H9 (cell line): ENCODE measurements at regions not wholly inside any gene's neighbourhood (a gene's known extent, or its start where the extent isn't known, plus 50 kb on each side); places are given as distances from the start of the nearest gene placed in this dataset.
"Not testable (repeated sequence)": the region's sequence is repeated elsewhere in the genome, so short reads cannot be mapped to it uniquely, and the experiment has no call there.

Experiments
- DNase-seq: peaks from one replicate; pipeline ENCODE4 v3.0.0-alpha.2; 2017
- H2AFZ ChIP-seq: one replicate; pipeline ENCODE4 v1.6.1; 2013; ENCODE audit warnings: mild to moderate bottlenecking, low read length, control low read depth, moderate library complexity
- H2AK5ac ChIP-seq: 2 replicates; pipeline ENCODE4 v1.6.1; 2013; ENCODE audit warnings: low read length, control low read depth, mixed read lengths; ENCODE audit not compliant: insufficient read length
- H2BK120ac ChIP-seq: one replicate; pipeline ENCODE4 v1.6.1; 2013; ENCODE audit warnings: low read depth, mild to moderate bottlenecking, low read length, control low read depth, inconsistent platforms; ENCODE audit not compliant: poor library complexity, severe bottlenecking
- H2BK12ac ChIP-seq: 2 replicates; pipeline ENCODE4 v1.6.1; 2013; ENCODE audit warnings: low read length, control low read depth, mixed read lengths, low read depth; ENCODE audit not compliant: insufficient read length
- H2BK15ac ChIP-seq: 2 replicates; pipeline ENCODE4 v1.6.1; 2013; ENCODE audit warnings: low read depth, low read length, control low read depth
- H2BK20ac ChIP-seq: one replicate; pipeline ENCODE4 v1.6.1; 2013; ENCODE audit warnings: low read depth, mild to moderate bottlenecking, low read length, control low read depth, inconsistent platforms; ENCODE audit not compliant: poor library complexity, severe bottlenecking
- H2BK5ac ChIP-seq: 2 replicates; pipeline ENCODE4 v1.6.1; 2013; ENCODE audit warnings: low read length, control low read depth, mixed read lengths; ENCODE audit not compliant: insufficient read length
- H3K14ac ChIP-seq: 2 replicates; pipeline ENCODE4 v1.6.1; 2013; ENCODE audit warnings: low read length, control low read depth; ENCODE audit not compliant: insufficient read depth
- H3K18ac ChIP-seq: 2 replicates; pipeline ENCODE4 v1.6.1; 2013; ENCODE audit warnings: low read depth, mild to moderate bottlenecking, mixed read lengths, low read length, control low read depth; ENCODE audit not compliant: insufficient read length
- H3K23ac ChIP-seq: 2 replicates; pipeline ENCODE4 v1.6.1; 2013; ENCODE audit warnings: low read length, control low read depth, mixed read lengths, low read depth; ENCODE audit not compliant: insufficient read length
- H3K23me2 ChIP-seq: 2 replicates; pipeline ENCODE4 v1.6.1; 2013; ENCODE audit warnings: low read depth, mild to moderate bottlenecking, mixed read lengths, low read length, control low read depth; ENCODE audit not compliant: insufficient read length, poor library complexity, severe bottlenecking
- H3K27ac ChIP-seq: 2 replicates; pipeline ENCODE4 v1.5.1; 2013; ENCODE audit warnings: low read length, control low read depth, mixed read lengths, low read depth; ENCODE audit not compliant: insufficient read length
- H3K27me3 ChIP-seq: 2 replicates; pipeline ENCODE4 v1.6.1; 2013; ENCODE audit warnings: low read length, control low read depth, inconsistent platforms; ENCODE audit not compliant: insufficient read depth
- H3K4ac ChIP-seq: 2 replicates; pipeline ENCODE4 v1.6.1; 2013; ENCODE audit warnings: low read depth, mild to moderate bottlenecking, control low read depth, inconsistent platforms, low read length, moderate library complexity
- H3K4me1 ChIP-seq: 2 replicates; pipeline ENCODE4 v1.6.1; 2013; ENCODE audit warnings: low read length, control low read depth, inconsistent platforms; ENCODE audit not compliant: insufficient read depth
- H3K4me2 ChIP-seq: 2 replicates; pipeline ENCODE4 v1.6.1; 2013; ENCODE audit warnings: low read length, control low read depth, mixed read lengths; ENCODE audit not compliant: insufficient read length, insufficient read depth
- H3K56ac ChIP-seq: 2 replicates; pipeline ENCODE4 v1.6.1; 2013; ENCODE audit warnings: low read depth, mild to moderate bottlenecking, mixed read lengths, low read length, control low read depth; ENCODE audit not compliant: insufficient read length
- H3K79me1 ChIP-seq: 2 replicates; pipeline ENCODE4 v1.6.1; 2013; ENCODE audit warnings: low read depth, mild to moderate bottlenecking, moderate library complexity, low read length, control low read depth, inconsistent platforms; ENCODE audit not compliant: insufficient read depth, poor library complexity, severe bottlenecking
- H3K79me2 ChIP-seq: 2 replicates; pipeline ENCODE4 v1.6.1; 2013; ENCODE audit warnings: low read length, control low read depth, inconsistent platforms; ENCODE audit not compliant: insufficient read depth
- H3K9ac ChIP-seq: 2 replicates; pipeline ENCODE4 v1.6.1; 2013; ENCODE audit warnings: low read length, control low read depth, mixed read lengths; ENCODE audit not compliant: insufficient read length; ENCODE audit errors: extremely low read depth
- H3K9me3 ChIP-seq: one replicate; pipeline ENCODE4 v1.6.1; 2013; ENCODE audit warnings: low read depth, low read length, inconsistent platforms; ENCODE audit not compliant: control insufficient read depth
- H3T11ph ChIP-seq: one replicate; pipeline ENCODE4 v1.6.1; 2013; ENCODE audit warnings: mild to moderate bottlenecking, low read length, control low read depth, inconsistent platforms
- H4K20me1 ChIP-seq: one replicate; pipeline ENCODE4 v1.6.1; 2013; ENCODE audit not compliant: control insufficient read depth, insufficient read length, insufficient read depth
- H4K5ac ChIP-seq: 2 replicates; pipeline ENCODE4 v1.6.1; 2013; ENCODE audit warnings: low read depth, mild to moderate bottlenecking, mixed read lengths, low read length, control low read depth; ENCODE audit not compliant: insufficient read length
- H4K8ac ChIP-seq: replicated peaks from 2 replicates; pipeline ENCODE4 v1.6.1; 2013; ENCODE audit warnings: low read length, control low read depth, mixed read lengths, low read depth; ENCODE audit not compliant: insufficient read length
- H4K91ac ChIP-seq: 2 replicates; pipeline ENCODE4 v1.6.1; 2013; ENCODE audit warnings: low read depth, mild to moderate bottlenecking, moderate library complexity, mixed read lengths, low read length, control low read depth; ENCODE audit not compliant: insufficient read length
- H3K27ac Mint-ChIP-seq, 3 experiments: 2 replicates in 2 of 3; 3 replicates in 1 of 3; pipeline ENCODE4 v1.8.0; 2020 to 2021; ENCODE audit warnings: mixed read lengths in 3 of 3, mild to moderate bottlenecking in 1 of 3, moderate library complexity in 1 of 3
- H3K27me3 Mint-ChIP-seq: 2 replicates; pipeline ENCODE4 v1.8.0; 2021; ENCODE audit warnings: low read depth, mild to moderate bottlenecking, moderate library complexity, mixed read lengths
- H3K36me3 Mint-ChIP-seq, 3 experiments: 2 replicates in 2 of 3; 3 replicates in 1 of 3; pipeline ENCODE4 v1.8.0; 2020 to 2021; ENCODE audit warnings: low read depth in 3 of 3, mixed read lengths in 3 of 3; ENCODE audit not compliant: insufficient read depth in 1 of 3
- H3K4me1 Mint-ChIP-seq, 2 experiments: 2 replicates each; pipeline ENCODE4 v1.8.0; 2020; ENCODE audit warnings: mixed read lengths in 2 of 2
- H3K4me3 Mint-ChIP-seq, 2 experiments: 2 replicates in 1 of 2; 3 replicates in 1 of 2; pipeline ENCODE4 v1.8.0; 2020 to 2021; ENCODE audit warnings: mild to moderate bottlenecking in 2 of 2, mixed read lengths in 2 of 2, moderate library complexity in 1 of 2
- H3K9me3 Mint-ChIP-seq, 2 experiments: 2 replicates in 1 of 2; 3 replicates in 1 of 2; pipeline ENCODE4 v1.8.0; 2020; ENCODE audit warnings: mild to moderate bottlenecking in 2 of 2, mixed read lengths in 2 of 2, moderate library complexity in 1 of 2
- WGBS: extraction: QIAGEN DNeasy Blood & Tissue Kit; methylation state at CpG from one replicate; pipeline ENCODE4 v1.1.7; 2013; ENCODE audit warnings: missing lambda C conversion rate, low lambda C conversion rate, mixed read lengths; ENCODE audit not compliant: insufficient read length; ENCODE audit errors: extremely low coverage; 5-methylcytosine and 5-hydroxymethylcytosine counted together
- TF ChIP-seq, protein P1 (sequence below): fragments of 200-600 bp; sonication (generic); conservative IDR thresholded peaks from 3 replicates; pipeline ENCODE4 v1.8.0; 2021; ENCODE audit warnings: antibody characterized with exemption, mild to moderate bottlenecking

DNA sequence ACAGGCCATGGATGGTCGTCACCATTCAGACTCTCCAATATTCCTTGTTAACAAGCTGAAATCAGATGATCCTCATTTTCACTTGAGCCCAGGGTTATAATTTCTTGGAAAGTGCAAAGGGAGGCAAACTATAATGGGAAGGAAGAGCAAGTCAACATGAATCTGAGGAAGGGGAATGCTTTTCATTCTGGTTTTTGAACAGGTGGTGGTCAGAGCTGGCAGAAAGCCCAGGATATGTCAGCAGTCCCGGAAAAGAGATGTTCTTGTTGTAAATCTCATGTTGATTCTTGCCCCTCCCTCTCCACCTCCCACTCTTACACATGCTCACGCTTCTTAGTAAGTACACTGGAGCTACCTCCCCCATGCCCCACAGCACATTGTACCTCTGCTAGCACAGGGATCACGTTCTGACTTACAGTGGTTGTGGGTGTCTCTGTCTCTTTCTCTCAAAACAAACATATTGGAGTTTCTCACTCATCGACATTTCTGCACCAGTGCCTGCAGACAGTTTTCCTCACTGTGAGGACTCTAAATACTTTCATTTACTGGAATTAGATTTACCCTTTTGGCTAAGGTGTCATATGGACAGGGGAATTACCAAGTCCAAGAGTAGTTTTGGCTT is 77.6 kb downstream of the XCL2 start:
- H2AFZ ChIP-seq, result no peak overlapping the region
- no peak overlapping the region for H3K27ac Mint-ChIP-seq
- peak overlapping the region; percentile 59 for H4K5ac ChIP-seq
- H3K14ac ChIP-seq, result no peak overlapping the region
- no peak overlapping the region for H4K8ac ChIP-seq
- no peak for DNase-seq
- H3K27ac ChIP-seq, result no peak overlapping the region
- H3K4me2 ChIP-seq, result no peak overlapping the region
- H3K9me3 Mint-ChIP-seq, result peaks cover 4 to 6% of the 10 kb centered on the region in 2 experiments; a peak in 4 of 5 replicates
- no peak overlapping the region for H2AK5ac ChIP-seq
- no peak overlapping the region for H2BK120ac ChIP-seq
- no peak overlapping the region for H2BK5ac ChIP-seq
- H3K27me3 ChIP-seq, result no peaks in the 10 kb centered on the region
- H2BK12ac ChIP-seq, result no peak overlapping the region
- no CpG with 5 or more reads among the region's 5 CpGs for WGBS
- no peaks in the 10 kb centered on the region for H3K9me3 ChIP-seq
- H3T11ph ChIP-seq, result no peak overlapping the region
- H2BK15ac ChIP-seq, result no peak overlapping the region
- H3K79me2 ChIP-seq, result no peaks in the 10 kb centered on the region
- no peaks in the 10 kb centered on the region for H3K23me2 ChIP-seq
- no peak overlapping the region for H4K91ac ChIP-seq
- no peak overlapping the region for H3K4ac ChIP-seq
- H3K4me3 Mint-ChIP-seq, result no peak overlapping the region
- H3K27me3 Mint-ChIP-seq, result no peaks in the 10 kb centered on the region
- TF ChIP-seq, protein P1, sequence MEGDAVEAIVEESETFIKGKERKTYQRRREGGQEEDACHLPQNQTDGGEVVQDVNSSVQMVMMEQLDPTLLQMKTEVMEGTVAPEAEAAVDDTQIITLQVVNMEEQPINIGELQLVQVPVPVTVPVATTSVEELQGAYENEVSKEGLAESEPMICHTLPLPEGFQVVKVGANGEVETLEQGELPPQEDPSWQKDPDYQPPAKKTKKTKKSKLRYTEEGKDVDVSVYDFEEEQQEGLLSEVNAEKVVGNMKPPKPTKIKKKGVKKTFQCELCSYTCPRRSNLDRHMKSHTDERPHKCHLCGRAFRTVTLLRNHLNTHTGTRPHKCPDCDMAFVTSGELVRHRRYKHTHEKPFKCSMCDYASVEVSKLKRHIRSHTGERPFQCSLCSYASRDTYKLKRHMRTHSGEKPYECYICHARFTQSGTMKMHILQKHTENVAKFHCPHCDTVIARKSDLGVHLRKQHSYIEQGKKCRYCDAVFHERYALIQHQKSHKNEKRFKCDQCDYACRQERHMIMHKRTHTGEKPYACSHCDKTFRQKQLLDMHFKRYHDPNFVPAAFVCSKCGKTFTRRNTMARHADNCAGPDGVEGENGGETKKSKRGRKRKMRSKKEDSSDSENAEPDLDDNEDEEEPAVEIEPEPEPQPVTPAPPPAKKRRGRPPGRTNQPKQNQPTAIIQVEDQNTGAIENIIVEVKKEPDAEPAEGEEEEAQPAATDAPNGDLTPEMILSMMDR, result no peak
- H3K4me1 Mint-ChIP-seq, result peaks cover 18 to 35% of the 10 kb centered on the region in 2 experiments
- no peaks in the 10 kb centered on the region for H3K79me1 ChIP-seq
- H4K20me1 ChIP-seq, result no peaks in the 10 kb centered on the region
- H2BK20ac ChIP-seq, result no peak overlapping the region
- H3K36me3 Mint-ChIP-seq, result peaks cover 0 to 6% (median 4%) of the 10 kb centered on the region in 3 experiments; a peak in 2 of 7 replicates
- peaks cover 8% of the 10 kb centered on the region; the same call in 1 of the 2 replicates for H3K4me1 ChIP-seq
- H3K23ac ChIP-seq, result no peak overlapping the region
- no peak overlapping the region for H3K9ac ChIP-seq
- no peak overlapping the region for H3K56ac ChIP-seq
- H3K18ac ChIP-seq, result no peak overlapping the region

DNA sequence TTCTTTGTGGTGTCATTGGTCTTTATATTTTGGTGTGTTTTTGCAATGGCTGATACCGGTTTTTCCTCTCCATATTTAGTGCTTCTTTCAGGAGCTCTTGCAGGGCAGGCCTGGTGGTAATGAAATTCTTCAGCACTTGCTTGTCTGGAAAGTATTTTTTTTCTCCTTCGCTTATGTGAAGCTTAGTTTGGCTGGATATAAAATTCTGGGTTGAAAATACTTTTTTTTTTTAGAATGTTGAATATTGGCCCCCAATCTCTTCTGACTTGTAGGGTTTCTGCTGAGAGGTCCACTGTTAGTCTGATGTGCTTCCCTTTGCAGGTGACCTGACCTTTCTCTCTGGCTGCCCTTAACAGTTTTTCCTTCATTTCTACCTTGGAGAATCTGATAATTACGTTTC is 82.7 kb downstream of the XCL2 start:
- not testable (repeated sequence) for H3K9ac ChIP-seq, H3K27me3 Mint-ChIP-seq, H2BK120ac ChIP-seq, H4K91ac ChIP-seq, H3K27ac Mint-ChIP-seq, H3K4me1 ChIP-seq, H3K23me2 ChIP-seq, H2AFZ ChIP-seq, H2AK5ac ChIP-seq, H3T11ph ChIP-seq, H3K4me2 ChIP-seq, H4K20me1 ChIP-seq, H3K79me2 ChIP-seq, H3K18ac ChIP-seq, H2BK20ac ChIP-seq, H3K9me3 ChIP-seq, H2BK15ac ChIP-seq, H2BK5ac ChIP-seq, H3K4ac ChIP-seq, H3K27ac ChIP-seq, DNase-seq, H3K79me1 ChIP-seq, H3K23ac ChIP-seq, H2BK12ac ChIP-seq, H3K14ac ChIP-seq, H4K8ac ChIP-seq, H4K5ac ChIP-seq, H3K56ac ChIP-seq, H3K4me3 Mint-ChIP-seq, H3K27me3 ChIP-seq
- peaks cover 0 to 25% (median 6%) of the 10 kb centered on the region in 3 experiments; a peak in 4 of 7 replicates for H3K36me3 Mint-ChIP-seq
- peaks cover 6 to 11% of the 10 kb centered on the region in 2 experiments; a peak in 3 of 4 replicates for H3K4me1 Mint-ChIP-seq
- no CpG with 5 or more reads among the region's 3 CpGs for WGBS
- H3K9me3 Mint-ChIP-seq, result peaks cover 15 to 24% of the 10 kb centered on the region in 2 experiments
